ENCODE measurements at regions not wholly inside any gene's neighbourhood (a gene's known extent, or its start where the extent isn't known, plus 50 kb on each side); places are given as distances from the start of the nearest gene placed in this dataset.
A peak's percentile ranks its signal among the peaks of the same experiment; 100 is the strongest.
"Not testable (repeated sequence)": the region's sequence is repeated elsewhere in the genome, so short reads cannot be mapped to it uniquely, and the experiment has no call there.

DNA sequence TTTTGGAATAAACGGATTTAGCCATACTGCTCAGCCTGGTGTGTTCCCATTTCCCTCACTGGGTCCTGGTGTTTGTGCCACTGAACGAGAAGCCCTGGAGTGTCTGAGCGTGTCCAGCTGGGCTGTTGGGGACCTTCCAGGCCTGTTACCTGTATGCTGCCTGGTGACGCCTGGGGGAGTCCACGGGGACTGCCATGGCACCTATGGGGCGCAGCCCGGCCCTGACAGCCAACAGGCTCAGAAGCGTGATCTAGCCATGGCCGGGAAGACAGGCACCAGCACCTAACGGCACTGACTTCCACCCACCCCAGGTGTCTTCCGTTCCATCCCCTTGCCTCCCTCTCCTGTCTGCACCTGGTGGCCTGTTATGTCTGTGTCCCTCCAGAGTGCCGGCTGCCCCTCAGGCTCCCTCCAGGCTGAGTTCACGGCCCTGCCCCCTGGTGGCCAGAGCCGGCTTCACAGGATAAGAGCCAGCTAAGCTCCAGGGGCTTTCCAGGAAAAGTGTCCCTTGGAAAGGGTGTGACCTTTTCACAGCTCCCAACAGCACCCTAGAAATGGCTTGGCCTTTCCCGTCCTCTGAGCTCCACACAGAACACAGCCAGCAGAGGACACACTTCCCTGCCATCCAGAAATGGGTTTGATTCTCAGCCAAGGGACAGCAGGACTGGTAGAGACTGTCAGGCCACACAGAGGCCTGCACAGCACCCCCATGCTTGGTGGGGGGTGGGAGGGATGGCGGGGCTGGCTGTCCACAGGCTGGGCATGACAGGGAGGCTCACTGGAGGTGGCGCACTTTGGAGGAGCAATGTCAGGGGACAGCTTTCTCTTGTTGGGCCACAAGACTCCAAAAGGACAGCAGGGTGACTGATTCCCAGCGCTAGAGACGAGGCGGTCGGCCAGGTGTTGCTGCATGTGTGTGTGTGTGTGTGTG, 64.0 kb upstream of the LYSMD4 start:
- not testable (repeated sequence) for H3K27me3 ChIP-seq, DNase-seq, H3K27ac ChIP-seq, H3K4me3 ChIP-seq, H3K9me3 ChIP-seq, H3K36me3 ChIP-seq, H3K4me1 ChIP-seq, ATAC-seq
- TF ChIP-seq, protein P1, sequence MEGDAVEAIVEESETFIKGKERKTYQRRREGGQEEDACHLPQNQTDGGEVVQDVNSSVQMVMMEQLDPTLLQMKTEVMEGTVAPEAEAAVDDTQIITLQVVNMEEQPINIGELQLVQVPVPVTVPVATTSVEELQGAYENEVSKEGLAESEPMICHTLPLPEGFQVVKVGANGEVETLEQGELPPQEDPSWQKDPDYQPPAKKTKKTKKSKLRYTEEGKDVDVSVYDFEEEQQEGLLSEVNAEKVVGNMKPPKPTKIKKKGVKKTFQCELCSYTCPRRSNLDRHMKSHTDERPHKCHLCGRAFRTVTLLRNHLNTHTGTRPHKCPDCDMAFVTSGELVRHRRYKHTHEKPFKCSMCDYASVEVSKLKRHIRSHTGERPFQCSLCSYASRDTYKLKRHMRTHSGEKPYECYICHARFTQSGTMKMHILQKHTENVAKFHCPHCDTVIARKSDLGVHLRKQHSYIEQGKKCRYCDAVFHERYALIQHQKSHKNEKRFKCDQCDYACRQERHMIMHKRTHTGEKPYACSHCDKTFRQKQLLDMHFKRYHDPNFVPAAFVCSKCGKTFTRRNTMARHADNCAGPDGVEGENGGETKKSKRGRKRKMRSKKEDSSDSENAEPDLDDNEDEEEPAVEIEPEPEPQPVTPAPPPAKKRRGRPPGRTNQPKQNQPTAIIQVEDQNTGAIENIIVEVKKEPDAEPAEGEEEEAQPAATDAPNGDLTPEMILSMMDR (IDR thresholded peaks at IDR 0.05), result peak in 1 of 12 donors; percentile 26
- 68 to 100% (median 78%) methylated on average over 1 to 17 of the region's 21 CpGs for whole genome bisulfite sequencing, 4 donors
- intact Hi-C loops (cut with DNase I), result loop anchor here in 1 of 10 donors (10.0 kb wide), 1 partner anchor 62 kb away; the partner anchor contains the start of gene LYSMD4

- intact Hi-C loops (cut with DNase I), result loop anchor here in 1 of 10 donors (10.0 kb wide), 1 partner anchor 57 kb away; the partner anchor contains the start of gene LYSMD4
- 88 to 95% (median 93%) methylated on average over 17 to 21 of the region's 22 CpGs for WGBS, 4 donors
- H3K4me3 ChIP-seq, ATAC-seq, H3K27ac ChIP-seq, H3K9me3 ChIP-seq, H3K4me1 ChIP-seq, DNase-seq, H3K36me3 ChIP-seq, H3K27me3 ChIP-seq: not testable (repeated sequence)
Measured at GRCh38 chr15:99791881-99792807, 58.9 kb upstream of the LYSMD4 start.

DNA sequence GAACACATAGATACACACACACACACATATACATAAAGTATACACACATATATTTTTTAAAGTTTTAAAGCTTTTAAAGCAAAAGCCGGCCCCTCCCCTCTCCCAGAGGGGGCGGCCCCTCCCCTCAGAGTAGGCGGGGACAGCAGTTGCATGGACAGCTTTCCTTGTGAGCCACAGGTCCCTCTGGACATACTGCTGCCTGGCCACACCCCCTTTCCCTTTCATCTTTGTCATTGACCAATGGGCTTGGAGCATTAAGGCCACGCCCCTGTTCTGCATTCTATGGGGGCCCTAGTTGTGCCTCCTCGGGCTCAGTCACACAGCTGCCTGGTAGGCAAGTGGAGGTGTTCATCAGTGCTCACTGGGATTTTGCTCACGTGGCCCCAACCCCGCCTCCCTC, 57.5 kb upstream of the LYSMD4 start:
- not testable (repeated sequence) for H3K27ac ChIP-seq, H3K9me3 ChIP-seq, H3K36me3 ChIP-seq, H3K4me3 ChIP-seq, DNase-seq, ATAC-seq, H3K27me3 ChIP-seq, H3K4me1 ChIP-seq
- intact Hi-C loops (cut with DNase I), result loop anchor here in 1 of 10 donors (10.0 kb wide), 1 partner anchor 56 kb away; the partner anchor contains the start of gene LYSMD4
- 83 to 96% (median 92%) methylated on average over 7 of the region's 7 CpGs for WGBS, 4 donors

GRCh38 chr15:99788156-99788555, 54.9 kb upstream of the LYSMD4 start:
- intact Hi-C loops (cut with DNase I), result no loop called here
- Histone ChIP-seq H3K4me1 (no peaks in the 10 kb centered on the region), H3K27me3 (no peaks in the 10 kb centered on the region), H3K9me3 (no peaks in the 10 kb centered on the region), H3K36me3 (no peaks in the 10 kb centered on the region), H3K27ac (no peak overlapping the region), H3K4me3 (no peak overlapping the region)
- WGBS, 4 donors, result 66 to 76% (median 73%) methylated on average over 2 of the region's 2 CpGs
- ATAC-seq (no peak), DNase-seq (no peak)
- no peak for TF ChIP-seq POLR2A (IDR thresholded peaks at IDR 0.05)
- TF ChIP-seq, protein P1 (IDR thresholded peaks at IDR 0.05), result no peak

GRCh38 chr15:99784800-99785199, 51.6 kb upstream of the LYSMD4 start:
- H3K4me3 ChIP-seq; intact Hi-C loops (cut with DNase I); H3K4me1 ChIP-seq; DNase-seq; H3K27ac ChIP-seq; H3K9me3 ChIP-seq; H3K36me3 ChIP-seq; H3K27me3 ChIP-seq; ATAC-seq: not testable (repeated sequence)
- WGBS, 4 donors, result 88 to 100% (median 94%) methylated on average over 1 of the region's 1 CpG

- ATAC-seq; H3K9me3 ChIP-seq; H3K4me1 ChIP-seq; H3K27ac ChIP-seq; intact Hi-C loops (cut with DNase I); H3K27me3 ChIP-seq; H3K4me3 ChIP-seq; H3K36me3 ChIP-seq; DNase-seq: not testable (repeated sequence)
- WGBS, 4 donors, result 82 to 95% (median 91%) methylated on average over 4 of the region's 4 CpGs
Measured at GRCh38 chr15:99783918-99784619, 50.8 kb upstream of the LYSMD4 start.
